K562 (cell line): ENCODE measurements at regions not wholly inside any gene's neighbourhood (a gene's known extent, or its start where the extent isn't known, plus 50 kb on each side); places are given as distances from the start of the nearest gene placed in this dataset.

Experiments used
- ATAC-seq: fragments of 200-7000 bp; cut with Tn5 transposase; 3 replicates; pipeline ENCODE4 v1.9.1; 2020; ENCODE audit warnings: moderate library complexity
- BruUV-seq: library from RNA; stranded (reverse); fragments of 400-500 nt; replicated peaks from 2 replicates; lab custom pipeline; 2021; lab: Mats Ljungman, UMichigan
- CTCF ChIA-PET: fragments of 300-600 bp; formaldehyde crosslinking; extraction: SDS; loops from one replicate; lab custom pipeline; 2021; ENCODE audit warnings: low intra/inter-chr PET ratio; lab: Yijun Ruan, JAX
- POLR2A ChIA-PET: fragments of 300-600, 350-650 bp; sonication (Branson Sonifier 250); formaldehyde crosslinking; extraction: SDS; loops from one replicate; lab custom pipeline; 2021; ENCODE audit warnings: antibody characterized with exemption, inconsistent platforms; lab: Yijun Ruan, JAX
- DNase-seq, 4 experiments: peaks; one replicate each; pipeline versions ENCODE4 v3.0.0 to v3.0.0-alpha.2; 2011 to 2018; ENCODE audit warnings: low spot score in 3 of 4, mixed read lengths in 3 of 4; ENCODE audit errors: extremely low read depth in 1 of 4
- FAIRE-seq: peaks from 2 replicates; lab custom pipeline; 2011; peaks lifted over from hg19 to GRCh38; lab: Jason Lieb, UNC
- H2AFZ ChIP-seq: 2 replicates; pipeline ENCODE4 v1.6.0; 2011; ENCODE audit warnings: low read depth, low read length, control low read depth, inconsistent platforms
- H3K27ac ChIP-seq: fragments of 200-600 bp; 3 replicates; pipeline ENCODE4 v1.8.0; 2011; ENCODE audit warnings: low read depth, mild to moderate bottlenecking, control low read depth, inconsistent platforms, low read length, moderate library complexity, mixed read lengths; ENCODE audit errors: extremely low read depth
- H3K27me3 ChIP-seq, 2 experiments: fragments of 300-600 bp in 1 of 2; 2 replicates in 1 of 2; 3 replicates in 1 of 2; pipeline versions ENCODE4 v1.6.0 to v1.8.0; 2011; ENCODE audit warnings: inconsistent platforms in 2 of 2, low read length in 2 of 2, mild to moderate bottlenecking in 1 of 2, mixed read lengths in 1 of 2, moderate library complexity in 1 of 2; ENCODE audit not compliant: control insufficient read depth in 2 of 2, insufficient read depth in 2 of 2
- H3K36me3 ChIP-seq: fragments of 300-600 bp; 3 replicates; pipeline ENCODE4 v1.8.0; 2011; ENCODE audit warnings: mild to moderate bottlenecking, low read length, inconsistent platforms; ENCODE audit not compliant: control insufficient read depth, insufficient read depth
- H3K4me1 ChIP-seq, 2 experiments: fragments of 200-600 bp in 1 of 2; replicated peaks in 1 of 2; 2 replicates in 1 of 2; 3 replicates in 1 of 2; pipeline versions ENCODE4 v1.5.1 to v1.8.0; 2011; ENCODE audit warnings: inconsistent platforms in 2 of 2, low read length in 2 of 2, mild to moderate bottlenecking in 1 of 2, mixed read lengths in 1 of 2, moderate library complexity in 1 of 2; ENCODE audit not compliant: control insufficient read depth in 2 of 2, insufficient read depth in 2 of 2
- H3K4me2 ChIP-seq: 2 replicates; pipeline ENCODE4 v1.6.1; 2011; ENCODE audit warnings: low read length, control low read depth, inconsistent platforms, mixed read lengths; ENCODE audit not compliant: insufficient read depth
- H3K4me3 ChIP-seq: fragments of 200-600 bp; sonication (generic), shearing (Covaris generic); 2 replicates; pipeline ENCODE4 v1.5.1; 2016; ENCODE audit warnings: control low read depth, inconsistent platforms
- H3K79me2 ChIP-seq: fragments of 200-600 bp; 3 replicates; pipeline ENCODE4 v1.8.0; 2011; ENCODE audit warnings: low read length, inconsistent platforms; ENCODE audit not compliant: control insufficient read depth, insufficient read depth
- H3K9ac ChIP-seq, 2 experiments: 2 replicates each; pipeline versions ENCODE4 v1.6.0 to v1.6.1; 2011; ENCODE audit warnings: low read depth in 2 of 2, low read length in 2 of 2, control low read depth in 1 of 2, inconsistent platforms in 1 of 2, mild to moderate bottlenecking in 1 of 2, mixed read lengths in 1 of 2; ENCODE audit not compliant: insufficient read depth in 1 of 2
- H3K9me1 ChIP-seq: one replicate; pipeline ENCODE4 v1.6.0; 2011; ENCODE audit warnings: inconsistent platforms, mild to moderate bottlenecking, low read length, moderate library complexity; ENCODE audit not compliant: control insufficient read depth, insufficient read depth
- H3K9me3 ChIP-seq: replicated peaks from 2 replicates; pipeline ENCODE4 v1.5.1; 2011; ENCODE audit warnings: low read depth, low read length, inconsistent platforms; ENCODE audit not compliant: control insufficient read depth, insufficient read depth
- H4K20me1 ChIP-seq: replicated peaks from 2 replicates; pipeline ENCODE4 v1.6.1; 2011; ENCODE audit warnings: low read length, inconsistent platforms, mixed read lengths; ENCODE audit not compliant: control insufficient read depth, insufficient read depth
- GTF2E2 ChIP-seq: fragments of 200-800 bp; sonication (Bioruptor generic); IDR thresholded peaks from 2 replicates; pipeline ENCODE4 v1.6.1; 2016; ENCODE audit warnings: missing genetic modification characterization, missing compliant biosample characterization
- ILF3 ChIP-seq: fragments of 450-650 bp; IDR thresholded peaks from 2 replicates; pipeline ENCODE4 v1.6.1; 2018; ENCODE audit warnings: antibody characterized with exemption, mild to moderate bottlenecking, moderate library complexity, borderline replicate concordance
- SMARCE1 ChIP-seq: fragments of 450-650 bp; IDR thresholded peaks from 2 replicates; pipeline ENCODE4 v1.7.1; 2016; ENCODE audit warnings: mild to moderate bottlenecking
- WGBS: fragments of 100-300 bp; shearing (Covaris generic); methylation state at CpG from one replicate; pipeline ENCODE4 v1.1.6; 2016; ENCODE audit warnings: low coverage, mixed read lengths; ENCODE audit not compliant: insufficient coverage; ENCODE audit errors: missing lambda C conversion rate; 5-methylcytosine and 5-hydroxymethylcytosine counted together
- in situ Hi-C: fragments of 300-500 bp; cut with MboI; formaldehyde crosslinking; loops from 4 replicates; pipeline ENCODE4 v1.15.0; 2018; ENCODE audit warnings: inconsistent platforms, mixed read lengths
- intact Hi-C: fragments of 100-400 bp; cut with micrococcal nuclease; formaldehyde crosslinking; loops from 2 replicates; pipeline ENCODE4 v1.14.2; 2022
- TF ChIP-seq, protein P1 (sequence below), 2 experiments: fragments of 450-650 bp; IDR thresholded peaks; 2 replicates each; pipeline ENCODE4 v1.6.1; 2016; ENCODE audit warnings: mild to moderate bottlenecking in 2 of 2, borderline replicate concordance in 1 of 2, low read depth in 1 of 2, moderate library complexity in 1 of 2

DNA sequence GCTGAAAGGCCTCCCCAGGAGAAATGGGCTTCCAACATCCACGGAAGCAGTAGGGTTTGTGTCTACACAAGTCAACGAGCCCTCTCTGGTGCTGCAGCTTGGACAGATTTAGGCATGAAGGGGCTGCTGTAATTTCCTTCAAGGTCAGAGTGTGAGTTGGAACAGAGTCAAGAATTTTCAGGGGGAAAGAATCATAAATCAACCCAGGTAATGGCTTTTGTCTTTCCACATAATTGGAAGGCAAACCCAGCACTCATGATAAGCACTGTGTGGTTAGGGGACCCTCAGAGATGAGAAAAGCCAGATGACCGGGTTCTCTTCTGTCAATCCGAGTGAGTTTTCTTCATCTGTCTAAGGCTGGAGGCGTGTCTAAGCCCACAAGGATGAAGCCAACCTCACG, 78.6 kb upstream of the MXRA5 start (continued):
- TF ChIP-seq, protein P1, sequence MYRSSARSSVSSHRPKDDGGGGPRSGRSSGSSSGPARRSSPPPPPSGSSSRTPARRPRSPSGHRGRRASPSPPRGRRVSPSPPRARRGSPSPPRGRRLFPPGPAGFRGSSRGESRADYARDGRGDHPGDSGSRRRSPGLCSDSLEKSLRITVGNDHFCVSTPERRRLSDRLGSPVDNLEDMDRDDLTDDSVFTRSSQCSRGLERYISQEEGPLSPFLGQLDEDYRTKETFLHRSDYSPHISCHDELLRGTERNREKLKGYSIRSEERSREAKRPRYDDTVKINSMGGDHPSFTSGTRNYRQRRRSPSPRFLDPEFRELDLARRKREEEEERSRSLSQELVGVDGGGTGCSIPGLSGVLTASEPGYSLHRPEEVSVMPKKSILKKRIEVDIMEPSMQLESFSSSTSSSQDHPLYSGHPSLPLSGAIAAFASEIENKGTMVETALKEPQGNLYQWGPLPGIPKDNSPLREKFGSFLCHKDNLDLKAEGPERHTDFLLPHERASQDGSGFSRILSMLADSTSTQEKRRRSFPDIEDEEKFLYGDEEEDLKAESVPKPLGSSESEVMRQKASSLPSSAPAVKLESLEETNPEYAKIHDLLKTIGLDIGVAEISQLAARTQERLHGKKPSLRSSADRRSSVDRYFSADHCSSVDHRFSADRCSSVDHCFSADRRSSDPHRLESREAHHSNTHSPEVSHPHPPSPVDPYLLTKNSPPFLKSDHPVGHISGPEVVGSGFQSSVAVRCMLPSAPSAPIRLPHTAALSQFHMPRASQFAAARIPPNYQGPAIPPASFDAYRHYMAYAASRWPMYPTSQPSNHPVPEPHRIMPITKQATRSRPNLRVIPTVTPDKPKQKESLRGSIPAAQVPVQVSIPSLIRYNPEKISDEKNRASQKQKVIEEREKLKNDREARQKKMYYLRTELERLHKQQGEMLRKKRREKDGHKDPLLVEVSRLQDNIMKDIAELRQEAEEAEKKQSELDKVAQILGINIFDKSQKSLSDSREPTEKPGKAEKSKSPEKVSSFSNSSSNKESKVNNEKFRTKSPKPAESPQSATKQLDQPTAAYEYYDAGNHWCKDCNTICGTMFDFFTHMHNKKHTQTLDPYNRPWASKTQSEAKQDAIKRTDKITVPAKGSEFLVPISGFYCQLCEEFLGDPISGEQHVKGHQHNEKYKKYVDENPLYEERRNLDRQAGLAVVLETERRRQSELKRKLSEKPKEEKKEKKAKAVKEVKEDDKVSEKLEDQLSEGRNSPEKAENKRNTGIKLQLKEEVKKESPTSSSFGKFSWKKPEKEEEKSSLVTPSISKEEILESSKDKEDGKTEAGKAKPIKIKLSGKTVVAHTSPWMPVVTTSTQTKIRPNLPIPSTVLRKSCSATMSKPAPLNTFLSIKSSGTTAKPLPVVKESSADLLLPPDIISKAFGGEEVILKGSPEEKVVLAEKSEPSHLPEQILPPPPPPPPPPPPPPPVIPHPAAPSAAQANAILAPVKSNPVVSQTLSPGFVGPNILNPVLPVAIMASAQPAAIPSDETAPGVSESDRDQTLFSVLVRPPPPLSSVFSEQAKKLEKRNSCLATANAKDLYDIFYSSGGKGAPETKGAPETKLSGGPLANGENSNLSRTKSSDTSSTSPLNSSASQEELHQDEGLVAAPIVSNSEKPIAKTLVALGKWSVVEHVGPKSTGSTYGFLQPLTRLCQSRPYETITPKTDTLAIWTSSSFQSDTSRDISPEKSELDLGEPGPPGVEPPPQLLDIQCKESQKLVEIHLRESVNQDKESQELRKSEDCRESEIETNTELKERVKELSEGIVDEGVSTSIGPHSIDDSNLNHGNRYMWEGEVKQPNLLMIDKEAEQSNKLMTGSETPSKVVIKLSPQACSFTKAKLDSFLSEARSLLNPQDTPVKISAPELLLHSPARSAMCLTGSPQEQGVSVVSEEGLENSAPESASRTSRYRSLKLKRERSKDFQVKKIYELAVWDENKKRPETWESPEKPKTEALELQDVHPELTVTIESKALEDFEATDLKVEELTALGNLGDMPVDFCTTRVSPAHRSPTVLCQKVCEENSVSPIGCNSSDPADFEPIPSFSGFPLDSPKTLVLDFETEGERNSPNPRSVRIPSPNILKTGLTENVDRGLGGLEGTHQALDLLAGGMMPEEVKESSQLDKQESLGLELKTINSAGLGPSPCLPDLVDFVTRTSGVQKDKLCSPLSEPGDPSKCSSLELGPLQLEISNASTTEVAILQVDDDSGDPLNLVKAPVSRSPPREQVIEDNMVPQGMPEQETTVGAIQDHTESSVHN (IDR thresholded peaks at IDR 0.05; ENCODE audit: borderline replicate concordance in 1 of 2, low read depth in 1 of 2) = no peak
- TF ChIP-seq ILF3 = no peak

- ChIA-PET CTCF (no interaction called here), POLR2A (no interaction called here)
- no peaks in the 10 kb centered on the region for H3K36me3 ChIP-seq
- no peak overlapping the region for H3K4me2 ChIP-seq
- TF ChIP-seq GTF2E2 (tag) (no peak), SMARCE1 (no peak)
- in situ Hi-C loops (no loop called here), intact Hi-C loops (no loop called here)
- no peaks in the 10 kb centered on the region for H4K20me1 ChIP-seq
- no peaks in the 10 kb centered on the region for H3K79me2 ChIP-seq
- no TSS peak for BruUV-seq
- H3K4me1 ChIP-seq = no peaks in the 10 kb centered on the region
- ATAC-seq (no peak), FAIRE-seq (no peak), DNase-seq (no peak)
- no peak overlapping the region for H2AFZ ChIP-seq
- H3K27me3 ChIP-seq = no peaks in the 10 kb centered on the region
- H3K9ac ChIP-seq = no peak overlapping the region
- H3K9me1 ChIP-seq = no peaks in the 10 kb centered on the region
- no peak overlapping the region for H3K27ac ChIP-seq
- no peaks in the 10 kb centered on the region for H3K9me3 ChIP-seq
- WGBS = 0% methylated on average over 3 of the region's 3 CpGs
- H3K4me3 ChIP-seq = no peak overlapping the region
Measured at GRCh38 chrX:3420316-3420715, 73.9 kb upstream of the MXRA5 start.
